ENCODE measurements at regions not wholly inside any gene's neighbourhood (a gene's known extent, or its start where the extent isn't known, plus 50 kb on each side); places are given as distances from the start of the nearest gene placed in this dataset.

GRCh38 chr4:66872661-66873060 lies 672.6 kb downstream of the CENPC start:
- H3K27me3 ChIP-seq, result no peaks in the 10 kb centered on the region
- no peaks in the 10 kb centered on the region for H3K9me3 ChIP-seq
- TF ChIP-seq CTCF (IDR thresholded peaks at IDR 0.05), result no peak
- H3K4me3 ChIP-seq (ENCODE audit: low read depth in 1 of 2, low read length in 1 of 2), result no peak overlapping the region
- no peak overlapping the region for H3K27ac ChIP-seq
- H3K4me1 ChIP-seq (ENCODE audit: control insufficient read depth in 1 of 2, insufficient read depth in 1 of 2, low read depth in 1 of 2, low read length in 1 of 2), result no peaks in the 10 kb centered on the region
- H3K36me3 ChIP-seq, result no peaks in the 10 kb centered on the region

GRCh38 chr4:66863481-66863880 lies 681.8 kb downstream of the CENPC start:
- no peaks in the 10 kb centered on the region for H3K36me3 ChIP-seq
- H3K27ac ChIP-seq, result no peak overlapping the region
- no peaks in the 10 kb centered on the region for H3K4me1 ChIP-seq (ENCODE audit: control insufficient read depth in 1 of 2, insufficient read depth in 1 of 2, low read depth in 1 of 2, low read length in 1 of 2)
- H3K9me3 ChIP-seq, result no peaks in the 10 kb centered on the region
- no peak for TF ChIP-seq CTCF (IDR thresholded peaks at IDR 0.05)
- H3K4me3 ChIP-seq (ENCODE audit: low read depth in 1 of 2, low read length in 1 of 2), result no peak overlapping the region
- no peaks in the 10 kb centered on the region for H3K27me3 ChIP-seq

GRCh38 chr4:66855956-66856355 lies 689.3 kb downstream of the CENPC start:
- TF ChIP-seq CTCF (IDR thresholded peaks at IDR 0.05), result no peak
- Histone ChIP-seq H3K4me3 (ENCODE audit: low read depth in 1 of 2, low read length in 1 of 2) (no peak overlapping the region), H3K4me1 (ENCODE audit: control insufficient read depth in 1 of 2, insufficient read depth in 1 of 2, low read depth in 1 of 2, low read length in 1 of 2) (no peaks in the 10 kb centered on the region), H3K27ac (no peak overlapping the region), H3K36me3 (no peaks in the 10 kb centered on the region), H3K9me3 (no peaks in the 10 kb centered on the region), H3K27me3 (no peaks in the 10 kb centered on the region)

- Histone ChIP-seq H3K36me3 (no peaks in the 10 kb centered on the region), H3K4me1 (ENCODE audit: control insufficient read depth in 1 of 2, insufficient read depth in 1 of 2, low read depth in 1 of 2, low read length in 1 of 2) (no peaks in the 10 kb centered on the region), H3K4me3 (ENCODE audit: low read depth in 1 of 2, low read length in 1 of 2) (no peak overlapping the region), H3K9me3 (no peaks in the 10 kb centered on the region), H3K27me3 (no peaks in the 10 kb centered on the region), H3K27ac (no peak overlapping the region)
- TF ChIP-seq CTCF (IDR thresholded peaks at IDR 0.05), result no peak
Observed at GRCh38 chr4:66853845-66854244, 691.5 kb downstream of the CENPC start.

GRCh38 chr4:66852843-66853242 lies 692.5 kb downstream of the CENPC start:
- no peak overlapping the region for H3K4me3 ChIP-seq (ENCODE audit: low read depth in 1 of 2, low read length in 1 of 2)
- H3K36me3 ChIP-seq, result no peaks in the 10 kb centered on the region
- no peaks in the 10 kb centered on the region for H3K9me3 ChIP-seq
- H3K27ac ChIP-seq, result no peak overlapping the region
- H3K27me3 ChIP-seq, result no peaks in the 10 kb centered on the region
- TF ChIP-seq CTCF (IDR thresholded peaks at IDR 0.05), result no peak
- no peaks in the 10 kb centered on the region for H3K4me1 ChIP-seq (ENCODE audit: control insufficient read depth in 1 of 2, insufficient read depth in 1 of 2, low read depth in 1 of 2, low read length in 1 of 2)

- H3K27me3 ChIP-seq, result no peaks in the 10 kb centered on the region
Observed at GRCh38 chr4:66849596-66849995, 695.7 kb downstream of the CENPC start.

More at GRCh38 chr4:66849596-66849995, 695.7 kb downstream of the CENPC start:
- Histone ChIP-seq H3K4me1 (ENCODE audit: control insufficient read depth in 1 of 2, insufficient read depth in 1 of 2, low read depth in 1 of 2, low read length in 1 of 2) (no peaks in the 10 kb centered on the region), H3K27ac (no peak overlapping the region), H3K36me3 (no peaks in the 10 kb centered on the region), H3K4me3 (ENCODE audit: low read depth in 1 of 2, low read length in 1 of 2) (no peak overlapping the region), H3K9me3 (no peaks in the 10 kb centered on the region)
- TF ChIP-seq CTCF (IDR thresholded peaks at IDR 0.05), result no peak
